Endothelial cell of umbilical vein (primary cell): ENCODE measurements at regions not wholly inside any gene's neighbourhood (a gene's known extent, or its start where the extent isn't known, plus 50 kb on each side); places are given as distances from the start of the nearest gene placed in this dataset.

Source experiments
- BruUV-seq: library from RNA; stranded (reverse); fragments of 400-500 nt; replicated peaks from 2 replicates; lab custom pipeline; 2021; lab: Mats Ljungman, UMichigan
- CTCF ChIA-PET: fragments of 300-600, 350-600 bp; sonication (Branson Sonifier 250); formaldehyde crosslinking; loops from one replicate; lab custom pipeline; 2021; ENCODE audit warnings: antibody characterized with exemption, inconsistent platforms; lab: Charles Lee
- POLR2A ChIA-PET: fragments of 300-600, 350-600 bp; sonication (Branson Sonifier 250); formaldehyde crosslinking; loops from one replicate; lab custom pipeline; 2021; ENCODE audit warnings: antibody characterized with exemption, inconsistent platforms; lab: Charles Lee
- DNase-seq: peaks from one replicate; pipeline ENCODE4 v3.0.0-alpha.2; 2011; ENCODE audit warnings: low read depth, low spot score
- FAIRE-seq: peaks from 2 replicates; lab custom pipeline; 2011; peaks lifted over from hg19 to GRCh38; lab: Jason Lieb, UNC
- H2AFZ ChIP-seq: 2 replicates; pipeline ENCODE4 v1.6.0; 2012; ENCODE audit warnings: low read depth, low read length, control low read depth, inconsistent platforms
- H3K27ac ChIP-seq: 2 replicates; pipeline ENCODE4 v1.5.1; 2011; ENCODE audit warnings: low read depth, mild to moderate bottlenecking, control low read depth, low read length, moderate library complexity; ENCODE audit not compliant: insufficient read depth
- H3K27me3 ChIP-seq, 2 experiments: 2 replicates each; pipeline versions ENCODE4 v1.6.0 to v1.6.1; 2011; ENCODE audit warnings: low read length in 2 of 2, mixed read lengths in 1 of 2; ENCODE audit not compliant: control insufficient read depth in 2 of 2, insufficient read depth in 2 of 2
- H3K36me3 ChIP-seq, 2 experiments: 2 replicates in 1 of 2; 3 replicates in 1 of 2; pipeline ENCODE4 v1.5.1; 2011; ENCODE audit warnings: low read length in 2 of 2, mild to moderate bottlenecking in 1 of 2, moderate library complexity in 1 of 2; ENCODE audit not compliant: control insufficient read depth in 2 of 2, insufficient read depth in 2 of 2; ENCODE audit errors: extremely low read depth in 1 of 2
- H3K4me1 ChIP-seq: 3 replicates; pipeline ENCODE4 v1.5.1; 2011; ENCODE audit warnings: mild to moderate bottlenecking, low read length; ENCODE audit not compliant: control insufficient read depth, insufficient read depth; ENCODE audit errors: extremely low read depth
- H3K4me2 ChIP-seq: 2 replicates; pipeline ENCODE4 v1.6.1; 2011; ENCODE audit warnings: low read length, control low read depth, mixed read lengths; ENCODE audit not compliant: insufficient read depth
- H3K4me3 ChIP-seq, 3 experiments: fragments of 200-600 bp in 1 of 3; sonication (generic), shearing (Covaris generic) in 1 of 3; replicated peaks in 1 of 3; 2 replicates each; pipeline ENCODE4 v1.5.1; 2011 to 2016; ENCODE audit warnings: control low read depth in 3 of 3, low read length in 3 of 3, mild to moderate bottlenecking in 2 of 3, inconsistent platforms in 1 of 3, low read depth in 1 of 3, moderate library complexity in 1 of 3; ENCODE audit not compliant: insufficient read depth in 1 of 3
- H3K79me2 ChIP-seq: 2 replicates; pipeline ENCODE4 v1.6.0; 2012; ENCODE audit warnings: low read length, inconsistent platforms; ENCODE audit not compliant: control insufficient read depth, insufficient read depth
- H3K9ac ChIP-seq: replicated peaks from 2 replicates; pipeline ENCODE3; 2011; ENCODE audit warnings: low read length, control low read depth; ENCODE audit not compliant: insufficient read depth; ENCODE audit errors: extremely low read depth
- H3K9me1 ChIP-seq: replicated peaks from 3 replicates; pipeline ENCODE4 v1.6.0; 2011; ENCODE audit warnings: mild to moderate bottlenecking, low read length; ENCODE audit not compliant: control insufficient read depth, insufficient read depth; ENCODE audit errors: extremely low read depth
- H3K9me3 ChIP-seq: replicated peaks from 2 replicates; pipeline ENCODE4 v1.5.1; 2012; ENCODE audit warnings: low read length, inconsistent platforms; ENCODE audit not compliant: control insufficient read depth, insufficient read depth
- H4K20me1 ChIP-seq: replicated peaks from 2 replicates; pipeline ENCODE3; 2011; ENCODE audit warnings: mild to moderate bottlenecking, low read length; ENCODE audit not compliant: control insufficient read depth, insufficient read depth; ENCODE audit errors: extremely low read depth
- EZH2 ChIP-seq: IDR thresholded peaks from 2 replicates; pipeline ENCODE4 v1.6.1; 2012; ENCODE audit warnings: borderline replicate concordance, low read depth, mild to moderate bottlenecking, moderate library complexity, low read length, inconsistent platforms; ENCODE audit not compliant: severe bottlenecking
- FOS ChIP-seq: IDR thresholded peaks from 2 replicates; pipeline ENCODE4 v1.6.1; 2011; ENCODE audit warnings: mild to moderate bottlenecking, low read length, moderate library complexity, borderline replicate concordance; ENCODE audit not compliant: insufficient read depth
- GATA2 ChIP-seq: IDR thresholded peaks from 2 replicates; pipeline ENCODE4 v1.7.0; 2011; ENCODE audit warnings: low read depth, mild to moderate bottlenecking, moderate library complexity, mixed read lengths, low read length; ENCODE audit not compliant: insufficient read length, insufficient read depth
- JUN ChIP-seq: IDR thresholded peaks from 2 replicates; pipeline ENCODE4 v1.6.1; 2011; ENCODE audit warnings: borderline replicate concordance, low read depth; ENCODE audit not compliant: insufficient read length, insufficient read depth
- MAX ChIP-seq: IDR thresholded peaks from 2 replicates; pipeline ENCODE4 v1.6.1; 2011; ENCODE audit not compliant: insufficient read depth, insufficient read length
- MYC ChIP-seq: IDR thresholded peaks from one replicate; pipeline ENCODE4 v1.6.1; 2011; ENCODE audit warnings: mild to moderate bottlenecking, low read depth, low read length
- POLR2A ChIP-seq: IDR thresholded peaks from 2 replicates; pipeline ENCODE4 v1.6.1; 2012; ENCODE audit warnings: low read depth, mild to moderate bottlenecking, control low read depth, low read length
- POLR2AphosphoS5 ChIP-seq: IDR thresholded peaks from 2 replicates; pipeline ENCODE4 v1.6.1; 2012; ENCODE audit warnings: low read depth, mild to moderate bottlenecking, control low read depth, low read length, moderate library complexity; ENCODE audit not compliant: insufficient read depth
- dilution Hi-C: fragments of 300-500 bp; cut with MboI; formaldehyde crosslinking; loops from one replicate; pipeline ENCODE4 v1.15.0; 2019; ENCODE audit warnings: low sequenced_read_pairs; ENCODE audit not compliant: extremely low pct_ligation_motif_present
- intact Hi-C: fragments of 100-400 bp; cut with micrococcal nuclease; formaldehyde crosslinking; loops from one replicate; pipeline ENCODE4 v1.10.0; 2022
- TF ChIP-seq, protein P1 (sequence below), 2 donors: IDR thresholded peaks; 1 replicate in 1 of 2; 2 replicates in 1 of 2; pipeline ENCODE4 v1.5.1; 2011; ENCODE audit warnings: low read length in 2 of 2, mild to moderate bottlenecking in 2 of 2, moderate library complexity in 2 of 2, control low read depth in 1 of 2, inconsistent platforms in 1 of 2, low read depth in 1 of 2; ENCODE audit not compliant: insufficient read depth in 1 of 2; ENCODE audit errors: extremely low read depth in 1 of 2

GRCh38 chr3:95595416-95596075 is 1218.8 kb upstream of the EPHA6 start:
- Histone ChIP-seq H3K27me3 (no peaks in the 10 kb centered on the region), H3K4me1 (no peaks in the 10 kb centered on the region), H3K4me2 (no peak overlapping the region), H2AFZ (no peak overlapping the region), H3K27ac (no peak overlapping the region), H4K20me1 (no peaks in the 10 kb centered on the region), H3K4me3 (no peak overlapping the region), H3K9me3 (no peaks in the 10 kb centered on the region), H3K9me1 (no peaks in the 10 kb centered on the region), H3K36me3 (no peaks in the 10 kb centered on the region), H3K9ac (no peak overlapping the region), H3K79me2 (no peaks in the 10 kb centered on the region)
- dilution Hi-C loops: no loop called here
- DNase-seq (no peak), FAIRE-seq (no peak)
- intact Hi-C loops: no loop called here
- POLR2A ChIA-PET: no interaction called here
- CTCF ChIA-PET: no interaction called here
- no TSS peak for BruUV-seq
- TF ChIP-seq JUN (no peak), POLR2AphosphoS5 (no peak), EZH2 (no peak), MAX (no peak), FOS (no peak), MYC (no peak), GATA2 (no peak), POLR2A (no peak)
- TF ChIP-seq, protein P1, sequence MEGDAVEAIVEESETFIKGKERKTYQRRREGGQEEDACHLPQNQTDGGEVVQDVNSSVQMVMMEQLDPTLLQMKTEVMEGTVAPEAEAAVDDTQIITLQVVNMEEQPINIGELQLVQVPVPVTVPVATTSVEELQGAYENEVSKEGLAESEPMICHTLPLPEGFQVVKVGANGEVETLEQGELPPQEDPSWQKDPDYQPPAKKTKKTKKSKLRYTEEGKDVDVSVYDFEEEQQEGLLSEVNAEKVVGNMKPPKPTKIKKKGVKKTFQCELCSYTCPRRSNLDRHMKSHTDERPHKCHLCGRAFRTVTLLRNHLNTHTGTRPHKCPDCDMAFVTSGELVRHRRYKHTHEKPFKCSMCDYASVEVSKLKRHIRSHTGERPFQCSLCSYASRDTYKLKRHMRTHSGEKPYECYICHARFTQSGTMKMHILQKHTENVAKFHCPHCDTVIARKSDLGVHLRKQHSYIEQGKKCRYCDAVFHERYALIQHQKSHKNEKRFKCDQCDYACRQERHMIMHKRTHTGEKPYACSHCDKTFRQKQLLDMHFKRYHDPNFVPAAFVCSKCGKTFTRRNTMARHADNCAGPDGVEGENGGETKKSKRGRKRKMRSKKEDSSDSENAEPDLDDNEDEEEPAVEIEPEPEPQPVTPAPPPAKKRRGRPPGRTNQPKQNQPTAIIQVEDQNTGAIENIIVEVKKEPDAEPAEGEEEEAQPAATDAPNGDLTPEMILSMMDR (IDR thresholded peaks at IDR 0.05; ENCODE audit: extremely low read depth in 1 of 2, insufficient read depth in 1 of 2, low read depth in 1 of 2, low read length in 2 of 2): no peak
